GM18505 (cell line): ENCODE measurements at regions not wholly inside any gene's neighbourhood (a gene's known extent, or its start where the extent isn't known, plus 50 kb on each side); places are given as distances from the start of the nearest gene placed in this dataset.
"Not testable (repeated sequence)": the region's sequence is repeated elsewhere in the genome, so short reads cannot be mapped to it uniquely, and the experiment has no call there.

ENCODE experiments used
- ATAC-seq: cut with Tn5 transposase; IDR thresholded peaks from one replicate; pipeline ENCODE4 v1.9.1; 2021; ENCODE audit not compliant: unreplicated experiment
- POLR2A ChIP-seq: IDR thresholded peaks from 4 replicates; pipeline ENCODE4 v1.6.1; 2011; ENCODE audit warnings: borderline replicate concordance; ENCODE audit not compliant: insufficient read depth, insufficient read length; ENCODE audit errors: extremely low read depth

GRCh38 chr10:6823770-6824169 lies 243.7 kb upstream of the PRKCQ start:
- TF ChIP-seq POLR2A: no peak
- no peak for ATAC-seq

- TF ChIP-seq POLR2A: no peak
- no peak for ATAC-seq
These were observed 239.2 kb upstream of the PRKCQ start for GRCh38 chr10:6819301-6819700.

- no peak for ATAC-seq
- no peak for TF ChIP-seq POLR2A
These were observed 237.7 kb upstream of the PRKCQ start for GRCh38 chr10:6817770-6818169.

- no peak for TF ChIP-seq POLR2A
- no peak for ATAC-seq
These were observed 235.3 kb upstream of the PRKCQ start for GRCh38 chr10:6815346-6815745.

GRCh38 chr10:6813856-6814255 lies 233.8 kb upstream of the PRKCQ start:
- no peak for ATAC-seq
- TF ChIP-seq POLR2A: no peak

- no peak for ATAC-seq
- TF ChIP-seq POLR2A: no peak
These were observed 233.2 kb upstream of the PRKCQ start for GRCh38 chr10:6813306-6813705.

- no peak for TF ChIP-seq POLR2A
- ATAC-seq: no peak
These were observed 231.1 kb upstream of the PRKCQ start for GRCh38 chr10:6811153-6811552.

GRCh38 chr10:6803427-6803783 lies 223.3 kb upstream of the PRKCQ start:
- no peak for ATAC-seq
- no peak for TF ChIP-seq POLR2A

- no peak for TF ChIP-seq POLR2A
- ATAC-seq: no peak
These were observed 222.8 kb upstream of the PRKCQ start for GRCh38 chr10:6802759-6803426.

GRCh38 chr10:6796231-6796630 lies 216.2 kb upstream of the PRKCQ start:
- no peak for TF ChIP-seq POLR2A

GRCh38 chr10:6795541-6795940 lies 215.5 kb upstream of the PRKCQ start:
- TF ChIP-seq POLR2A: no peak
- ATAC-seq: no peak

More at GRCh38 chr10:6796231-6796630, 216.2 kb upstream of the PRKCQ start:
- no peak for ATAC-seq

GRCh38 chr10:6794841-6795240 lies 214.8 kb upstream of the PRKCQ start:
- not testable (repeated sequence) for ATAC-seq

GRCh38 chr10:6794441-6794840 lies 214.4 kb upstream of the PRKCQ start:
- TF ChIP-seq POLR2A: no peak
- no peak for ATAC-seq

GRCh38 chr10:6788731-6789130 lies 208.7 kb upstream of the PRKCQ start:
- no peak for ATAC-seq
- TF ChIP-seq POLR2A: no peak

GRCh38 chr10:6788231-6788630 lies 208.2 kb upstream of the PRKCQ start:
- TF ChIP-seq POLR2A: no peak
- no peak for ATAC-seq
